Spleen (tissue), 11 donors: ENCODE measurements at regions not wholly inside any gene's neighbourhood (a gene's known extent, or its start where the extent isn't known, plus 50 kb on each side); places are given as distances from the start of the nearest gene placed in this dataset.

Experiments
- DNase-seq: peaks from one replicate; pipeline ENCODE4 v3.0.0-alpha.2; 2020
- H3K27ac ChIP-seq, 8 donors: fragments of 200-600 bp; sonication (generic) in 7 of 8; 1 replicate in 4 of 8; 2 replicates in 4 of 8; pipeline versions ENCODE4 v1.5.0 to v1.8.0; 2016 to 2021; ENCODE audit warnings: inconsistent platforms in 4 of 8, mild to moderate bottlenecking in 4 of 8, moderate library complexity in 1 of 8
- H3K27me3 ChIP-seq, 7 donors: fragments of 200-600 bp; sonication (generic) in 6 of 7; replicated peaks in 1 of 7; 1 replicate in 4 of 7; 2 replicates in 3 of 7; pipeline versions ENCODE4 v1.5.0 to v1.8.0; 2016 to 2021; ENCODE audit warnings: inconsistent platforms in 3 of 7, mild to moderate bottlenecking in 1 of 7
- H3K36me3 ChIP-seq, 6 donors: fragments of 200-600 bp; sonication (generic) in 5 of 6; 1 replicate in 4 of 6; 2 replicates in 2 of 6; pipeline versions ENCODE4 v1.5.0 to v1.8.0; 2016 to 2021; ENCODE audit warnings: inconsistent platforms in 2 of 6
- H3K4me1 ChIP-seq, 6 donors: fragments of 200-600 bp; sonication (generic) in 5 of 6; 1 replicate in 3 of 6; 2 replicates in 3 of 6; pipeline versions ENCODE4 v1.5.0 to v1.8.0; 2016 to 2021; ENCODE audit warnings: inconsistent platforms in 3 of 6
- H3K4me3 ChIP-seq, 8 donors: fragments of 200-600 bp; sonication (generic) in 7 of 8; 1 replicate in 4 of 8; 2 replicates in 4 of 8; pipeline versions ENCODE4 v1.5.0 to v1.8.0; 2016 to 2021; ENCODE audit warnings: inconsistent platforms in 4 of 8, mild to moderate bottlenecking in 4 of 8, moderate library complexity in 2 of 8
- H3K9me3 ChIP-seq, 8 donors: fragments of 200-600 bp; sonication (generic) in 7 of 8; 1 replicate in 4 of 8; 2 replicates in 4 of 8; pipeline versions ENCODE4 v1.5.0 to v1.8.0; 2016 to 2021; ENCODE audit warnings: inconsistent platforms in 4 of 8
- POLR2A ChIP-seq, 3 donors: fragments of 450-650 bp; IDR thresholded peaks; one replicate each; pipeline ENCODE4 v1.5.1; 2017; ENCODE audit warnings: antibody characterized with exemption in 3 of 3, mild to moderate bottlenecking in 1 of 3
- POLR2AphosphoS5 ChIP-seq, 3 donors: sonication (generic); formaldehyde crosslinking; IDR thresholded peaks; one replicate each; pipeline ENCODE4 v1.5.1; 2017; ENCODE audit warnings: antibody characterized with exemption in 3 of 3
- WGBS, 5 donors: extraction: QIAGEN DNeasy Blood & Tissue Kit in 3 of 5; methylation state at CpG; one replicate each; pipeline versions ENCODE4 v1.1.5 to v1.1.7; 2013 to 2018; 5-methylcytosine and 5-hydroxymethylcytosine counted together
- intact Hi-C: fragments of 100-400 bp; cut with DNase I; formaldehyde crosslinking; loops from one replicate; pipeline ENCODE4 v1.15.0; 2023; ENCODE audit warnings: low total_unique reads
- TF ChIP-seq, protein P1 (sequence below), 11 experiments: fragments of 200-600 bp in 7 of 11; fragments of 450-650 bp in 4 of 11; sonication (generic) in 4 of 11; IDR thresholded peaks in 8 of 11; conservative IDR thresholded peaks in 3 of 11; 1 replicate in 7 of 11; 2 replicates in 4 of 11; pipeline versions ENCODE4 v1.4.0 to v1.8.0; 2016 to 2021; ENCODE audit warnings: antibody characterized with exemption in 11 of 11, inconsistent platforms in 4 of 11, mild to moderate bottlenecking in 1 of 11
- donor health status: healthy with polysubstance abuse.
- donor health status: DM: no; HTN: no; CAD: no; lungs with moderate emphysema.
- donor health status: DM: no; HTN: no; CAD: no.
- donor health status: Bipolar disorder and iron deficiency.
- donor health status: healthy.
- donor health status: DM: no; HTN: no; CAD: no.
- donor health status: DM: yes; HTN: yes; CAD: no.

DNA sequence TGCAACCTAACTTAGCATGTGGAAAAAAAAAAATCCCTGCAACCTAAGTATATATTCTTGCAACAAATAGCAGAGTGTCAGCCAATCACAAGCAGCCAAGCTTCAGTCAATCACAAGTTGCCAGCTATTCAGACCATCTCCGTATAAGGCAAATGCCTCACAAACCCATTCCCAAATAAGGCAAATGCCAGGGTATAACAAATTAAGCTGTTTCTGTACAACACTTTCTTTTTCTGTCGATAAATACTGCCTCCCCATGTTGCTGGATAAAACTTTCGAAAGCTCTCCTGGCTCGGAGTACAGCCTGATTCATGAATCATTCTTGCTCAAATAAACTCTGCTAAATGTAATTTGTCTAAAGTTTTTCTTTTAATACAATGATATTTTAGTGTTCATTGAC lies 460.7 kb upstream of the SMIM31 start:
- WGBS, 5 donors: 64 to 87% (median 77%) methylated on average over 4 of the region's 4 CpGs
- Histone ChIP-seq H3K27me3 (no peaks in the 10 kb centered on the region), H3K9me3 (no peaks in the 10 kb centered on the region), H3K36me3 (no peaks in the 10 kb centered on the region), H3K4me3 (no peak overlapping the region), H3K4me1 (no peaks in the 10 kb centered on the region), H3K27ac (no peak overlapping the region)
- no peak for DNase-seq
- intact Hi-C loops: no loop called here
- no peak for TF ChIP-seq POLR2AphosphoS5 (IDR thresholded peaks at IDR 0.05)
- no peak for TF ChIP-seq POLR2A (IDR thresholded peaks at IDR 0.05)
- TF ChIP-seq, protein P1, sequence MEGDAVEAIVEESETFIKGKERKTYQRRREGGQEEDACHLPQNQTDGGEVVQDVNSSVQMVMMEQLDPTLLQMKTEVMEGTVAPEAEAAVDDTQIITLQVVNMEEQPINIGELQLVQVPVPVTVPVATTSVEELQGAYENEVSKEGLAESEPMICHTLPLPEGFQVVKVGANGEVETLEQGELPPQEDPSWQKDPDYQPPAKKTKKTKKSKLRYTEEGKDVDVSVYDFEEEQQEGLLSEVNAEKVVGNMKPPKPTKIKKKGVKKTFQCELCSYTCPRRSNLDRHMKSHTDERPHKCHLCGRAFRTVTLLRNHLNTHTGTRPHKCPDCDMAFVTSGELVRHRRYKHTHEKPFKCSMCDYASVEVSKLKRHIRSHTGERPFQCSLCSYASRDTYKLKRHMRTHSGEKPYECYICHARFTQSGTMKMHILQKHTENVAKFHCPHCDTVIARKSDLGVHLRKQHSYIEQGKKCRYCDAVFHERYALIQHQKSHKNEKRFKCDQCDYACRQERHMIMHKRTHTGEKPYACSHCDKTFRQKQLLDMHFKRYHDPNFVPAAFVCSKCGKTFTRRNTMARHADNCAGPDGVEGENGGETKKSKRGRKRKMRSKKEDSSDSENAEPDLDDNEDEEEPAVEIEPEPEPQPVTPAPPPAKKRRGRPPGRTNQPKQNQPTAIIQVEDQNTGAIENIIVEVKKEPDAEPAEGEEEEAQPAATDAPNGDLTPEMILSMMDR (IDR thresholded peaks at IDR 0.05 in 8 of 11, conservative IDR thresholded peaks at IDR 0.05 in 3 of 11): no peak

DNA sequence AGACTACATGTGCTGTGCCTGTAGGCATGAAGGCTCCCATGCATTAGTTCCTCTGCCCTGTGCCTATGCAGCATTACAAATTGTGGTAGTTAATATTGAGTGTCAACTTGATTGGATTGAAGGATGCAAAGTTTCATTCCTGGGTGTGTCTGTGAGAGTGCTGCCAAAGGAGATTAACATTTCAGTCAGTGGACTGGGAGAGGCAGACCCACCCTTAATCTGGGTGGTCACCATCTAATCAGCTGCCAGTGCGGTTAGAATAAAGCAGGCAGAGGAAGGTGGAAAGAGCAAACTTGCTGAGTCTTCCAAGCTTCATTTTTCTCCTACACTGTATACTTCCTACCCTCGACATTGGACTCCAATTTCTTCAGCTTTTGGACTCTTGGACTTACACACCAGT lies 460.2 kb upstream of the SMIM31 start:
- no peaks in the 10 kb centered on the region for H3K4me1 ChIP-seq
- no peaks in the 10 kb centered on the region for H3K9me3 ChIP-seq
- intact Hi-C loops: no loop called here
- no peak overlapping the region for H3K4me3 ChIP-seq
- WGBS, 5 donors: 73 to 85% (median 80%) methylated on average over 2 of the region's 2 CpGs
- DNase-seq: no peak
- TF ChIP-seq POLR2AphosphoS5 (IDR thresholded peaks at IDR 0.05) (no peak), POLR2A (IDR thresholded peaks at IDR 0.05) (no peak)
- TF ChIP-seq, protein P1 (IDR thresholded peaks at IDR 0.05 in 8 of 11, conservative IDR thresholded peaks at IDR 0.05 in 3 of 11): no peak
- H3K27ac ChIP-seq: no peak overlapping the region
- no peaks in the 10 kb centered on the region for H3K27me3 ChIP-seq
- no peaks in the 10 kb centered on the region for H3K36me3 ChIP-seq

DNA sequence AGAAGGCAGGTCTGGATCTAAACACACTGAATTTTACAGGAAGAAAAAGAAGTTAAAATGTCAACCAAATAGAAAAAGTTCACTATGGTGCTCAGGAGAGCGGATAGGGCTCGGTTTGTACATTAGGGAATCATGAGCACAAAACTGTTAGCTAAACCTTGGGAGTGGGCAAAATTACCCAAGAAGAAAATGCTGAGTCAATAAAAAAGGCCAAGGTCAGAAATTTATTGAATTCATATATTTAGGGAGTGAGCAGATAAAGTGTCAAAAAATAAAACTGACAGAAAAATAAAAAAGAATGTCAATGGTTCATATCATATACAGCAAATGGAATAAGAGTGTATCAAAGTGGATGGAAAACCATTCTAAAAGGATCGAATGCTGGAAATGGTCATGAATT lies 452.5 kb upstream of the SMIM31 start:
- Histone ChIP-seq H3K36me3 (no peaks in the 10 kb centered on the region), H3K9me3 (no peaks in the 10 kb centered on the region), H3K4me1 (no peaks in the 10 kb centered on the region), H3K27me3 (no peaks in the 10 kb centered on the region), H3K4me3 (no peak overlapping the region), H3K27ac (no peak overlapping the region)
- no peak for DNase-seq
- 80 to 93% (median 89%) methylated on average over 3 of the region's 3 CpGs for WGBS, 5 donors
- intact Hi-C loops: no loop called here
- no peak for TF ChIP-seq POLR2A (IDR thresholded peaks at IDR 0.05)
- TF ChIP-seq POLR2AphosphoS5 (IDR thresholded peaks at IDR 0.05): no peak
- TF ChIP-seq, protein P1 (IDR thresholded peaks at IDR 0.05 in 8 of 11, conservative IDR thresholded peaks at IDR 0.05 in 3 of 11): no peak

DNA sequence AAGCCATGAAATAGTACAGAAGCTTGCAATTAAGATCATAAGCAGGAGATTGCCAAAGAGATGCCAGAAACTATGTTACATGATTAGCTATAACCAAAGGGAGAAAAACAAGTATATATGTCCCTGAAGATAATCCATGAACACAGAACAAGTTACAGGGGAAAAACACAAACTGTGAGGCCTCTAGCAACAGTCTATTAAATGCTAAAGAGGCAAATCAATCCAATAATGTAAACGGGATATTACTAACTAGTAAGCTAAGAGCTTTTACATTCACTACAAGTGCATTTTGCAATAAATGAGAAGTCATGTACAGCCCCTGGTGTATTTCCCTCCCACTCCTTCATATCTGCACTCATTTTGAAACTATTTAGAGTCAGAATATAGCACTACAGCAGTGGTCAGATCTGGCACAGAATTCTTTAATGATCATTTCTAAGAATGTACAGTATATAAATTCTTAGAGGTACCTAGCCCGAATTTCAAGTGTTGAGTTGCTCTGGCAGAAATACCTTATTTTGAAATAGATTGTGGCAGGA lies 449.8 kb upstream of the SMIM31 start:
- no peak for TF ChIP-seq POLR2AphosphoS5 (IDR thresholded peaks at IDR 0.05)
- TF ChIP-seq POLR2A (IDR thresholded peaks at IDR 0.05): no peak
- TF ChIP-seq, protein P1 (IDR thresholded peaks at IDR 0.05 in 8 of 11, conservative IDR thresholded peaks at IDR 0.05 in 3 of 11): no peak
- intact Hi-C loops: no loop called here
- H3K27ac ChIP-seq: no peak overlapping the region
- no peak overlapping the region for H3K4me3 ChIP-seq
- no peaks in the 10 kb centered on the region for H3K4me1 ChIP-seq
- DNase-seq: no peak
- H3K36me3 ChIP-seq: no peaks in the 10 kb centered on the region
- H3K27me3 ChIP-seq: no peaks in the 10 kb centered on the region
- WGBS, 5 donors: 48 to 71% (median 65%) methylated on average over 2 of the region's 2 CpGs
- H3K9me3 ChIP-seq: no peaks in the 10 kb centered on the region
